Brain pericyte (primary cell): ENCODE measurements at regions not wholly inside any gene's neighbourhood (a gene's known extent, or its start where the extent isn't known, plus 50 kb on each side); places are given as distances from the start of the nearest gene placed in this dataset.
"Not testable (repeated sequence)": the region's sequence is repeated elsewhere in the genome, so short reads cannot be mapped to it uniquely, and the experiment has no call there.

ENCODE experiments used
- DNase-seq: peaks from one replicate; pipeline ENCODE4 v3.0.0-alpha.2; 2012; ENCODE audit warnings: low read depth, low spot score

- no peak for DNase-seq
These were observed 212.0 kb upstream of the KIF2A start for GRCh38 chr5:62093976-62094375.

- DNase-seq: no peak
These were observed 208.6 kb upstream of the KIF2A start for GRCh38 chr5:62097361-62097760.

GRCh38 chr5:62100201-62100600 lies 205.8 kb upstream of the KIF2A start:
- no peak for DNase-seq

DNA sequence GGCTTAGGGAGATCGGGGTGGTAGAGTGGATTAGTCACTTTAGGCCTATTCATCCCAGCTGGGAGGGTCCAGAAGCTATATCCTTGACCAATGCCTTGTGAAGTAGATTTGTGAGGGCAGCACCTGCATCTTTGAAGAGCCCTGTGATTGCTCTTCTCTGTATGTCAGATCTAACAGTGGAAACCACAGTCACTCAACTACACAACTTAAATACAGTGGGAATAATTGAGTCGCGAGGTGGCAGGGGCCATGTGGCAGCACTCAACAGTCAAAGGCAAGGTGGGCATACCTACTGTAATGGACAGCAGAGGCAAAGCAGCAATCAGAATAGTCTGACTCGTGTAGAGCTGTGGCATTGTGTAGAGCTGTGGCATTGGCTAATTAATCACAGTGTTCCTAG lies 202.1 kb upstream of the KIF2A start:
- DNase-seq: not testable (repeated sequence)

DNA sequence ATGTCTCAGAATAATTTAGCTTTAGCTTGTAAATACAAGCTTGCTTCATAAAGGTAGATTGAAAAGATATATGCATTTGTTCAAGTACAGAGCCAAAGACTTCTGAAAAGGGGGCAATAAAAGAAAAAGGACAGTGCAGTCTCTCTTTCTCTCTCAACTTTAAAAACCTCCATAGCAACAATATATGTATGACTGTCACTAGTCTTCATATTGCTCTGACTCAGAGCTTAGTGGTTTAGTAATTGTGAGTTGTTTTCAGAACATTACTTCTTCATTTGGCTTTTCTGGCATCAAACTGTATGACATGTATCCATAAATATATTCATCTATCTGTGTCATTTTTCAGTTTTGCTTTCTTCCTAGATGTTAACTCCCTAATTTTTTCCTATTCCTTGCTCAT lies 194.6 kb upstream of the KIF2A start:
- DNase-seq: no peak

- DNase-seq: no peak
These were observed 193.2 kb upstream of the KIF2A start for GRCh38 chr5:62112689-62113228.

DNA sequence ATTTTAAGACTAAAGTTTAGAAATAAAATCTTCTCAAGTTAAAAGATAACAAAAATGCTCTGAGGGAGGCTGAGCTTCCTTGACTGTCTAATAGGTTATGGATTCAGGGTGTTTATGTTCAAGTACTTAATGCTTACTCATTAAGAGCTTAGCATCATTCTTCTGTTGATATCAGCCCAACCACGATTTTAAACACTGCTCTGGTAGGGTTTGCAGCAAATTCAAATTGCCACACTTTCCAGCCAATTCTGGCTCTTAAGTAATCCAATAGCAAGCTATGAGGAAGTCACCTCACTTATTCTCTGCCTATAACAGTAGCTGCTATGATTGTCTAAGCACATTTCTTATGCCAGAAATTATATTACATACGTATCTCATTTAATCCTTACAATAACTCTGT lies 191.0 kb upstream of the KIF2A start:
- no peak for DNase-seq

DNA sequence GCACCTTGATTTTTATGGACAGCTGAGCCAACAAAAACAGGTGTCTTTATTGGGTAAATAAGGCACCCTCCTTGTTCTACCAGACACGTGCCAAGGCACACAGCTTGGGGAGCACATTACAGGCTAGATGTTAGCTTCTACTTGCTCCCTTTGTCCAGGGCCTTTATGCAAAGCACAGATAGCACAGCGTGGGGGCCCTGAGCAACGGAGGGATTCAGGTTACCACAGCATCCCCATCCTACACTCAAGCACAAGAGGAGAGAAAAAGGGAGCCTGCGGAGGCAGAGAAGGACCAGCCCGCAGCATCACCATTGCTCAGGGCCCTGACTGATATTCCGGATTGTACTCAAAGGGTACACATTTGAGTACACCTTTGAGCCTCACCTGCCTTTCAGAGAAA lies 181.7 kb upstream of the KIF2A start:
- DNase-seq: no peak

DNA sequence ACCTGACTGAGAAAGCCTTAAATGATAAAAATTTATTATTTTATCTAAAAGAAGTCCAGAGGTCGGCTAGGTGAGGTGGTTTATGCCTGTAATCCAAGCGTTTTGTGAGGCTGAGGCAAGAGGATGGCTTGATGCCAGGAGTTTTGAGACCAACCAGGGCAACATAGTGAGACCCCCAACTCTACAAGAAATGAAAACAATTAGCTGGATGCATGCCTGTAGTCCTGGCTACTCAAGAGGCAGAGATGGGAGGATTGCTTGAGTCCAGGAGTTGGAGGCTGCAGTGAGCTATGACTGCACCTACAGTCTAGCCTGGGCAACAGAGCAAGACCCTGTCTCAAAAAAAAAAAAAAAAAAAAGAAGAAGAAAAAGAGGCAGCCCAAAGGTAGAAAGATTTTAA lies 179.9 kb upstream of the KIF2A start:
- DNase-seq: no peak

GRCh38 chr5:62127098-62127736 lies 178.8 kb upstream of the KIF2A start:
- no peak for DNase-seq

DNA sequence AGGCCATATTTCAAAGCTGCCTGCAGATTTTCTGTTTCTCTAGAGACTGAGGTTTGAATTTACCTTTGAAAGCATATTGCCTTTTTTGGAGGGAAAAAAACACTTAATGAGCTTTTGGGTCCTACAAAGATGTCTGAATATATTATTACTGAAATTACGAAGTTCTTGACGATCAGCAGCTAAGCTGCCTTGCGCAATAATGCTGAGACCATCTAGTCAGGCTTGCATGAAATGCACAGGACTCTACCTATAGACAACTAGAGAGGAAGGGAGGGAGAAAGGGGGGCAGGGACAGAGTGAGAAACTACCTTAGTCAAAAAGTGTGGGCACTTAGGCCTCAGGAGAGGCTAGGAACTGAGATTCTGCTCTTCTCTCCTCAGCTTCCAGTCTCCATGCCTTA lies 175.9 kb upstream of the KIF2A start:
- no peak for DNase-seq

DNA sequence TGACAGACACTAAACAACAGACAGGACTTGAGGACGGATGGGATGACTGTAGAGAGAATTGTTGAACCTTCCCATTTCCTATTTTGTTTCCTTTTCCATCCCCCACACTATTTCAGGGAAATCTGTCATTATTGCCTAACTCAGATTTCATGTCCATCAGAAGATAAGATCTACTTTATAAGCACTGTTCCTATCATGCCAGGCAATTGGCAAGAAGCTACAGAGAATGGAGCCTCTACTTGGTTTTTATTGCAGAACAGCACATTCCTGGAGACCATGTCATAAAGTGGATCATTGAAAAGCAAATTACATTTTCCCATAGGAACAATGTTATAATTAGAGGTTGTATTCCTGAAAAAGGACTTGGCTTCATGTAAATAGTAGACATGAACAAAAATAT lies 173.7 kb upstream of the KIF2A start:
- DNase-seq: no peak

DNA sequence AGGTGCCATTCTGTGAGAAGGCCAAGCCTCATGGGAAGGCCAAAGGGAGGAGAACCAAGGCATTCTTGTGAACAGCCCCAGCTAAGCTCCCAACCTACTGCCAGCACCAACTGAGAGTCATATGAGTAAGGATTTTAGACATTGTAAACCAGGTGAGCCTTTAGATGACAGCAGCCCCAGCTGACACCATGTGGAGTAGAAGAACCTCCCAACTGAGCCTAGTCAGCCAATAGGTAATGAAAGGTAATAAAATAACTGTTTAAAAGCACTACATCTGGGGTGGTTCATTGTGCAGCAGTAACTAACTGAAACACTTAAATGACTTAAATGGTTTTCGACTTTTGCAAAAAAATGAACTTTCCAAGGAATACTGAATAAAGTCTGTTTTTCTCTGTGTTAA lies 172.6 kb upstream of the KIF2A start:
- DNase-seq: no peak

GRCh38 chr5:62134811-62135210 lies 171.2 kb upstream of the KIF2A start:
- no peak for DNase-seq

GRCh38 chr5:62137628-62138027 lies 168.4 kb upstream of the KIF2A start:
- DNase-seq: no peak

GRCh38 chr5:62138607-62139006 lies 167.4 kb upstream of the KIF2A start:
- no peak for DNase-seq

DNA sequence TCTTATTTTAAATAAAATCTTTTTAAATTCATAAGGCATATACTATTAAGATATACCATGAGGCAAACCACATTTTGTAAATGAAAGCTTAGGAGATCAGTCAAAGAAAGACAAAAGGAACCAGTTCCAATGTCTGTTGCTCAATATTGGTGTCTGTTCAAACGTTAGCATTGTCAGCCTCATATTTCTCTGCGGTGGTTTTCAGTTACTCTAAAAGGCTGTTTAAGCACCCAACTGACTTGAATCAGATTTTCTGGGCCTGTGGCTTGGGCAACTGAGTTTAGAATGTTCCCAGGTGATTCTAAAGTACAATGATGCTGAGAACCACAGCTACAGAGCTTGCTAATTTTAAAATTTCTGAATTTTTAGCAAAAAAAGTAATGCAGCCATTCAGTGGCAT lies 166.3 kb upstream of the KIF2A start:
- DNase-seq: no peak

- DNase-seq: no peak
These were observed 163.7 kb upstream of the KIF2A start for GRCh38 chr5:62142351-62142750.

GRCh38 chr5:62143268-62144229 lies 162.5 kb upstream of the KIF2A start:
- no peak for DNase-seq

DNA sequence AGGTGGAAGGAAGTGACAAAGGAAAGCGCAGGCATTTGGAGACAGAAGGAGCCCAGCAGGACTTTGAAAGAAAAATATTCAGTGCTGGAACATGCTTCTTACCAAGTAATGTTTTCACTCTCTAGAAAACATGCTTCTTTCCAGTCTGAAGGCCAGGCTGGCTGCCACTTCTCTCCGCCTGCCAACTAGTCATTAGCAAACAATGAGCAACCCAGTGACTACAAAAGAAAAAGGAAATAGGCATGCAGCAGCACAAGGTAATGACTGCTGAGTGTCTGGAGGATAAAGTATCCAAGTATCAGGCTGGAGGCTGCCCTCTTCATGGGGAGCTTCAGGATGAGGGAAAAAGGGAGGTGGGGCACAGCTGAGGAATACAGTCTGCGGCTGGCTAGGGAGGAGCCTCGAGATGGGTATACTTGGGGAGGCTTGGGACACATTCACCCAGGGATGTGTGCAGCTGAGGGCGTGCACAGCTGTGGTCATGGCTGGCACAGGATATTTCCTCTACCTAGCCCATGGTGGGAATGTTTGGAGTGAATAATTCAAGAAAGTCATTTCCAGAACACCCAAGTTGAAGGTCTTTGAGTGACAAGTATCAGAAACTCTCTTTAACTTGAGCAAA lies 161.5 kb upstream of the KIF2A start:
- no peak for DNase-seq

DNA sequence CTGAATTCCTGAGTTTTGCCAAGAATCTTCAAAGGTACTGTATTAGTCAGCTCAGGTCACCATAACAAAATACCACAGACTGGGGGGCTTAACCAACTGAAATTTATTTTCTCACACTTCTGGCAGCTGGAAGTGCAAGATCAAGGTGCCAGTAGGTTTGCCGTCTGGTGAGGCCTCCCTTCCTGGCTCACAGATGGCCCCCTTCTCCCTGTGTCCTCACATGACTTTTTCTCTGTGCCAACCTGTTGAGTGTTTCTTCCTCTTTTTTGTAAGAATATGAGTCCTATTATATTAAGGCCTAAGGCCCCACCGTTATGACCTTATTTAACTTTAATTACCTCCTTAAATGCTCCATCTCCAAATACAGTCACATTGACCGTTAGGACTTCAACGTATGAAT lies 156.1 kb upstream of the KIF2A start:
- no peak for DNase-seq

DNA sequence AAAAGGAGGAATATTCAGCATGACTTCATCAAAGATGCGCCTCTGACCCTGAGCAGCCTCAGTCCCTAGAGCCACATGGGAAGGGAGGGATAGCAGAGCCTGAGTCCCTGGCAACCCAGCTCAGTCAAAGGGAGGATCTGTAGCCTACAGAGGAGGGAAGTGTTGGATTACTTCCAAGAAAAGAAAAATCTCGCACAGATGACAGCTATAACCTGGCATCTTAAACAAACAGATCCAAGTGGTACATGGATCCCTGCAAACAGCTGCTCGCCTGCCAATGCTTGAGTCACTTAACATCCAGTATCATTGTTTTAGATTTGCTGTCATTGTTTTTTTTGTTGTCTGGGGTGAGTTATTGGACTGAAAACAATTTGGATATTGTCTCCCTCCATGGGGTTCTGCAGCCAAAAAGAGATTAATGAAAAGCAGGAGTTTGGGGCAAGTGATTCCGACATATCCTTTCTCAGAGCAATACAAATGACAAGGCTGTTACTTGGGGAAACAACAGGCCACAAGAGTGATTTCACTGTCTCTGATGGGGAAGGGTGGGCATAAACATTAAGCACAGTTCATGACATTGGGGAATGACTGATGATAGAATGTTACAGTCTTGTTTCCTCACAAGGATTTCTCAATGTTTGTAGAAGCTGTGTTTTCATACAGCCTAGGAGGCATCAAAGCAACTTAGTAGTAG lies 153.5 kb upstream of the KIF2A start:
- DNase-seq: no peak
